SK-N-SH (cell line): ENCODE measurements at regions not wholly inside any gene's neighbourhood (a gene's known extent, or its start where the extent isn't known, plus 50 kb on each side); places are given as distances from the start of the nearest gene placed in this dataset.

ENCODE experiments used
- CTCF ChIP-seq: fragments of 200-600 bp; sonication (generic); IDR thresholded peaks from 2 replicates; pipeline ENCODE4 v1.6.1; 2017; ENCODE audit warnings: antibody characterized with exemption, mild to moderate bottlenecking, moderate library complexity
- EP300 ChIP-seq, 2 experiments: IDR thresholded peaks; 2 replicates each; pipeline versions ENCODE4 v1.4.0 to v1.6.1; 2012; ENCODE audit warnings: borderline replicate concordance in 1 of 2, low read depth in 1 of 2, low read length in 1 of 2
- EZH2phosphoT487 ChIP-seq: fragments of 200-600 bp; sonication (generic); IDR thresholded peaks from 2 replicates; pipeline ENCODE4 v1.6.1; 2017; ENCODE audit warnings: low read depth, mixed run types, mild to moderate bottlenecking, antibody characterized with exemption, moderate library complexity, borderline replicate concordance
- NFIC ChIP-seq: IDR thresholded peaks from 2 replicates; pipeline ENCODE4 v1.4.0; 2012; ENCODE audit warnings: borderline replicate concordance
- RFX5 ChIP-seq: IDR thresholded peaks from 2 replicates; pipeline ENCODE4 v1.6.1; 2012; ENCODE audit warnings: mild to moderate bottlenecking, improper control_type of control experiment, low read length
- SMC3 ChIP-seq: IDR thresholded peaks from 2 replicates; pipeline ENCODE4 v1.6.1; 2012; ENCODE audit warnings: low read depth, low read length, improper control_type of control experiment
- TAF1 ChIP-seq: IDR thresholded peaks from 2 replicates; pipeline ENCODE4 v1.6.1; 2012; ENCODE audit warnings: low read depth, mild to moderate bottlenecking, low read length, moderate library complexity, borderline replicate concordance
- USF2 ChIP-seq: fragments of 150-350 bp; IDR thresholded peaks from 2 replicates; pipeline ENCODE4 v1.6.1; 2017; ENCODE audit warnings: antibody characterized with exemption, low read length, low read depth, borderline replicate concordance
- ZBTB33 ChIP-seq: IDR thresholded peaks from 2 replicates; pipeline ENCODE4 v1.4.0; 2012; ENCODE audit warnings: low read depth, borderline replicate concordance

- TF ChIP-seq CTCF (no peak), TAF1 (no peak), EZH2phosphoT487 (no peak), SMC3 (no peak), RFX5 (no peak), ZBTB33 (no peak), USF2 (no peak), EP300 (IDR thresholded peaks at IDR 0.05; ENCODE audit: borderline replicate concordance in 1 of 2, low read depth in 1 of 2, low read length in 1 of 2) (no peak), NFIC (no peak)
Observed at GRCh38 chr15:47998619-47999019, 122.2 kb upstream of the SLC24A5 start.
